OCI-M1 (cell line): ENCODE measurements at regions not wholly inside any gene's neighbourhood (a gene's known extent, or its start where the extent isn't known, plus 50 kb on each side); places are given as distances from the start of the nearest gene placed in this dataset.

Source experiments
- DNase-seq: peaks from one replicate; lab custom pipeline; 2025; lab: John Stamatoyannopoulos, UW

- no peak for DNase-seq
These were observed 93.7 kb upstream of the CTNND2 start for GRCh38 chr5:11997942-11998341.

DNA sequence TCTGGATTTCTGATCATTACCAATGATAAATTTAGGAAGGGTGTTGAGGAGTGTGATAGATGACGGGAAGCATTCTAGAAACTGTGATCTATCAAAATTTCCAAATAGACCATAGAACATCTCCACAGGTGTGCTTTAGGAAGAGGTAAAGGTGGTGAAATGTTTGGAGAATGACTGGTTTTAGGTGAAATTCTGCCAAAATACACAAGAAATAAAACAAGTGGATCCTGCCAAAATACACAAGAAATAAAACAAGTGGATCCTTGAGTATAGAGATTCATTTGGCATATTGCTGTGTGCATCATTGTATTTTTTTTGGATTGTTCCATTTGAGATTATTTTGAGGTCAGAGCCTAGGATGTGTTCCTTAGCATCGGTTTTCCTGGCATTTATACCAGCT, 88.3 kb upstream of the CTNND2 start:
- no peak for DNase-seq

- DNase-seq, result peak; percentile 3
These were observed 81.7 kb upstream of the CTNND2 start for GRCh38 chr5:11985993-11986392.

DNA sequence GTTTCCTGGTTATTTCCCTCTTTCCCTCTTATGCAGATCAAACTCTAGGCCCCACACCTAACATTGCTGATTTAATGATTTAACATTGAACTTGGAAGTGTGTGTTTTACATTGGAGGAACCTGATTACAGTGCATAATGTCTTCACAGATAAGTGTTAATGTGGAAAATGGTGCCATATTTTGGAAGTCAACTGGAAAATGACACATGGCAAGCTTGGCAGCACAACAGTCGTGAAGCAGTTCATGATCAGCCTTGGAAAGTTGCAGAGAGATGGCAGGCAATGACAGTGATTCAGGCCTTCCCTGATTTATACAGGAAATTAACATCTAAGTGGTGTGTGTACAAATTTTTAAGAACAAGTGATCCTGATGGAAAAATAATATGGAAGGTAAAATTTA, 80.0 kb upstream of the CTNND2 start:
- no peak for DNase-seq

DNA sequence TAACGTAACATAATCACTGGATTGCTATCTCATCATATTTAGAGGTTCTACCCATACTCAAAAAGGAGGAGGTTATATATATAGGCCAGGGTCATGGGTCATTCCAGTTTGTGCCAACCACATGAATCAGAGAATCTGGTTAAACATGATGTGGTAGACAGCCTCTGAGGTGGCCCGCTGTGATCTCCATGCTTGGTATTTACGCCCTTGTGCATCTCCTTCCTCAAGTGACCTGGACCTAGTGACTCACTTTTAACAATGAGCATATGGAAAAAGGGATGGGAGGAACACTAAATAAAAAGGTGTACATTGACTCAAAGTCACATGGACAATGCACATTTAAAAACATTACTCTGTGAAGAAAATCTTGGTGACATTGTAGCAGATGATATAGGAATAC, 77.7 kb upstream of the CTNND2 start:
- no peak for DNase-seq

DNA sequence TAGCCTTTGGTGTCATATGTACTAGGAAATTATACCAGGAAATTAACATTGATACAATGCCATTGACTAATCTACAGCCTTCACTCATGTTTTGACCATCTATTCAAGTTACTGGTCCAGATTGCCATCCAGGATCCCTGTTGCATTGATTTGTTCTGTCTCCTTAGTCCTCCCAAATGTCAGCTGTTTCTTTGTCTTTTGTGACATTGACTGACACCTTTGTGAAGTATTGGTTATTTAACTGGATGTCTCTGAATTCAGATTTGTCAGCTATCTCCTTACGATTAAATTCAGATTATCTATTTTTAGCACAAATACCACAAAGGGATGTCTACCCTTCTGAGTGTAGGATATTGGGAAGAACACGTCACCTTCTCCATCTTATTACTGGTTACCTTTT, 73.7 kb upstream of the CTNND2 start:
- no peak for DNase-seq

- DNase-seq, result no peak
These were observed 69.2 kb upstream of the CTNND2 start for GRCh38 chr5:11973469-11973868.

GRCh38 chr5:11963227-11963626, 59.0 kb upstream of the CTNND2 start:
- DNase-seq, result no peak

DNA sequence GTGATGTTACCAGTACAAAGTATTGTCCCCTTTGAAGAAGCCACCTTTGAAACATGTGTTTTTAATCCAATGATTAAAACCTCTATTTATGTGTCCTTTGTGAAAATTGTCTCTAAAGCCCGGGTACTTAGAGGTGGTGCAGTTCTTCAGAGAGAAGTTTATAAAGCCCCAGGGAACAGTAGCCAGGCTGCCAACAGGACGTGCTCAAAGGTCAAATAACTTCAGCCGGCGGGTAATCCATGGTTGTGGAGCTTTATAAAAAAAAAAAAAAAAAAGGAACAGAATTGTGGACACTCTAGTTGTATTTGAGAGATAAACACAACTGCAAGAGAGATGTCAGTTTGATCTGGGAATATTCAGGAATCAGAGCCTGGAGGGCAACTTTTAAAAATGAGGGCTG, 57.9 kb upstream of the CTNND2 start:
- no peak for DNase-seq

GRCh38 chr5:11958321-11958720, 54.1 kb upstream of the CTNND2 start:
- DNase-seq, result no peak

DNA sequence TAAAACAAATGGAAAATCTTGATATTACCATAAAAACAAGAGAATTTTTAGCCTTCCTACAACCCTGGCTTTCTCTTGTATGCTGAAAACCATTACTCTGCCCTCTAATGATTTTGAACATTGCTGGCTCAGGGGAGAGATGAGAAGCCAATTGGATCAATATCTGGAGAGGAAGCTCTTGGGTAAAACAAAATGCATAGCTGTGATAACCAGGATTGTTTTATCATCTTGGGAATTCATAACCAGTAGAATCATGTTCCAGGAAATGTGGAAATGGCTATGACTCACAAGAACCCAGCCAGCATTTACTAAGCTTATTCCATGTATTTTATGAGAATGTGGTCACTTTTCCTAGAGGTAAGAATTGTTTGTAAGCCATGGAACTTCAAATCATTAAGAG, 51.1 kb upstream of the CTNND2 start:
- DNase-seq, result no peak
